NT2/D1 (cell line): ENCODE measurements at regions not wholly inside any gene's neighbourhood (a gene's known extent, or its start where the extent isn't known, plus 50 kb on each side); places are given as distances from the start of the nearest gene placed in this dataset.
A peak's percentile ranks its signal among the peaks of the same experiment; 100 is the strongest.
"Not testable (repeated sequence)": the region's sequence is repeated elsewhere in the genome, so short reads cannot be mapped to it uniquely, and the experiment has no call there.

Experiments
- DNase-seq: peaks from one replicate; pipeline ENCODE4 v3.0.0-alpha.2; 2011; ENCODE audit warnings: low read depth, low spot score
- H3K27me3 ChIP-seq: 2 replicates; pipeline ENCODE4 v1.6.0; 2011; ENCODE audit warnings: mild to moderate bottlenecking; ENCODE audit not compliant: insufficient read length, insufficient read depth
- H3K36me3 ChIP-seq: 2 replicates; pipeline ENCODE4 v1.6.1; 2011; ENCODE audit warnings: mild to moderate bottlenecking, low read length, mixed read lengths; ENCODE audit not compliant: insufficient read depth, insufficient read length
- H3K4me1 ChIP-seq: 2 replicates; pipeline ENCODE4 v1.5.1; 2011; ENCODE audit not compliant: insufficient read depth, insufficient read length
- H3K4me3 ChIP-seq: 2 replicates; pipeline ENCODE4 v1.5.1; 2011; ENCODE audit warnings: low read depth; ENCODE audit not compliant: insufficient read length
- H3K9ac ChIP-seq: 2 replicates; pipeline ENCODE4 v1.6.0; 2011; ENCODE audit warnings: low read depth; ENCODE audit not compliant: insufficient read length
- H3K9me3 ChIP-seq: 2 replicates; pipeline ENCODE4 v1.5.1; 2011; ENCODE audit warnings: mild to moderate bottlenecking, low read length; ENCODE audit not compliant: insufficient read depth
- SUZ12 ChIP-seq: IDR thresholded peaks from 2 replicates; pipeline ENCODE4 v1.6.1; 2011; ENCODE audit not compliant: insufficient read length, insufficient read depth; ENCODE audit errors: extremely low read depth
- YY1 ChIP-seq: IDR thresholded peaks from 2 replicates; pipeline ENCODE4 v1.6.1; 2011; ENCODE audit not compliant: insufficient read length, insufficient read depth
- ZNF274 ChIP-seq: IDR thresholded peaks from 2 replicates; pipeline ENCODE4 v1.6.1; 2011; ENCODE audit warnings: mild to moderate bottlenecking, low read depth, low read length

- Histone ChIP-seq H3K9ac (no peak overlapping the region), H3K4me3 (no peak overlapping the region), H3K36me3 (no peaks in the 10 kb centered on the region), H3K9me3 (no peaks in the 10 kb centered on the region), H3K4me1 (peaks cover 3% of the 10 kb centered on the region), H3K27me3 (no peaks in the 10 kb centered on the region)
- DNase-seq: no peak
- TF ChIP-seq ZNF274: no peak
- no peak for TF ChIP-seq SUZ12
- TF ChIP-seq YY1: no peak
These were observed 116.3 kb upstream of the EPB41L4A start for GRCh38 chr5:112535356-112535755.

DNA sequence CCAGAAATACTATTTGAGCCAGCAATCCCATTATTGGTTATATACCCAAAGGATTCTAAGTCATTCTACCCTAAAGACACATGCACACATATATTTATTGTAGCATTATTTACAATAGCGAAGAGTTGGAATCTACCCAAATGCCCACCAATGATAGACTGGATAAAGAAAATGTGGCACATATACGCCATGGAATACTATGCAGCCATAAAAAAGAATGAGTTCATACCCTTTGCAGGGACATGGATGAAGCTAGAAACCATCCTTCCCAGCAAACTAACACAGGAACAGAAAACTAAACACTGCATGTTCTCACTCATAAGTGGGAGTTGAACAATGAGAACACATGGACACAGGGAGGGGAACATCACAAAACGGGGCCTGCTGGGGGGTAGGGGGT, 125.5 kb upstream of the EPB41L4A start:
- not testable (repeated sequence) for H3K27me3 ChIP-seq, H3K9me3 ChIP-seq, H3K9ac ChIP-seq, H3K4me1 ChIP-seq, H3K4me3 ChIP-seq, DNase-seq, H3K36me3 ChIP-seq

DNA sequence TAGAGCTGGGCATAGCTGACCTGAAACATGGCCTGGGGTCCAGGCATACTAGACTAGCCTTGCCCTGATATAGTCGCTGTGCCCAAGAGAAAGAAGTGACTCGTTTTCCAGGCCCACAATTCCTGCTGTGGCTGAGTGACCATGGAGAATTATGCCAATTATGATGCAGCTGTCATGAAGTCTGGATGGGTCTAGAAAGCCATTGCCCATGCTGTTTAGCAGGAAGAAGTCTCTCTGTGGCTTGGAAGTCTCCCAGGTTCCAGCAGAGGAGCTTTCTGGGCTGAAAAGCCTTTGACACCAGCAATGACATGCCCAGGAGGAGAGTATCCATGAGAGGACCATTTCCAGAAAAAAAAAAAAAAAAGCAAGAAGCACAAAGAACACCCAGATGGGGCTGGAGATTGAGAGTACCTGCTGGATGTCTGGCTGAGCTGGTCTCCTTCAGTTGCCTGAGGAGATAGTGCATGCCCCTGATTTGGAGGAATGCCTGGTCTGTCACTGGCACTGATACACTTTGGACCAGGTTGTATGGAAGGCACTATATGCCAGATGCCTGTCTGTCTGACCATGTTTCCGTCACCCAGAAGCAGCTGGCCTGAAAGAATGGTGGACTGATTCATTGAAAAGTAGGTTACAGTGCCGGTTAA, 128.0 kb upstream of the EPB41L4A start:
- H3K9me3 ChIP-seq: no peaks in the 10 kb centered on the region
- DNase-seq: no peak
- H3K36me3 ChIP-seq: no peaks in the 10 kb centered on the region
- H3K27me3 ChIP-seq: no peaks in the 10 kb centered on the region
- no peak overlapping the region for H3K4me3 ChIP-seq
- no peaks in the 10 kb centered on the region for H3K4me1 ChIP-seq
- TF ChIP-seq ZNF274 (no peak), SUZ12 (no peak), YY1 (no peak)
- no peak overlapping the region for H3K9ac ChIP-seq

DNA sequence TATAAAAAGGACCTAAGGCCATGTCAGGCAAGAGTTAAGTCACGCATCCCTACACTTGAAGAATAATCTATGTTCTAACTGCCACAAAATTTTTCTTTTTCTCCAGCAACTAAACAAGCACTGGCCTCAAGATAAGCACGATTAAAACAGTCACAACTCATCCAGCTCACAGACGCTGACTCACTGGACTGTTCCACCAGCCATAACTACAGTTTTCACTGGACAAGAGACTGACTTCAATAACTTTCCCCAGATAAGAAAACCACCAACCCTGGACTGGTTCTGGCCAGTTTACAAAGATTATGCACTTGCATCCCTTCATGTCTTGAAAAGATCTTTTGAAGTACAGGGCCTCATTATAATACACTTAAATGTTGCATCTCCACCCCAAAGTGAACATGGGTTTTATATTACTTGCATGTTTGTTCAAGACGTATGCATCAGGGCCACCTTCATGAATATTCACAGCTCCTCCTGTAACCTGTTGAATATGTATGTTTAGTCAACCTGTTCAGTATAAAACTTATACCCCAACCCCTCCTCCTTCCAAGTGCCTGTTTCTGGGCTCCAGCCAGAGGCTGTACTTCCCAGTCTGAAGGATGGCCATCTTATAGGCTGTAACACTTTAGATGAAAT, 129.3 kb upstream of the EPB41L4A start:
- TF ChIP-seq ZNF274 (no peak), YY1 (no peak), SUZ12 (no peak)

DNA sequence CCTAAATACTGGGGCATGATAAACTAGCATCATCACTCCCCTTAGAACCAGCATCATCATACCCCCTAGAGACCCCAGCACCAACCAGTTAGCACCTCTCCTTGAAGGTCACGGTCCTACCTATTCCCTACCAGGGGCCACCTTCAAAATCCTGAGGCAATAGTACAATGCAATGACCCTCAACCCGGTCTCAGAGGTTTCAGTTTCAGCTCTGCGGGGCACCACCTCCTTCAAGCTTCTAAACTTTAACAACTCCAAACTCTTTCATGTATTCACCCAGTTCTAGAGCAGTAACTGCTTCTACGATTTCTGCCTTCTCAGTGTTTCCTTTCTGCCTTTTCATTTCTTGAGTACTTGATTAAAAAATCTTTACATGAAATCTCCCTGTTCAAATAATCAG, 130.1 kb upstream of the EPB41L4A start:
- no peaks in the 10 kb centered on the region for H3K4me1 ChIP-seq
- H3K9ac ChIP-seq: no peak overlapping the region
- TF ChIP-seq ZNF274 (no peak), YY1 (no peak), SUZ12 (no peak)
- no peaks in the 10 kb centered on the region for H3K36me3 ChIP-seq
- DNase-seq: no peak
- no peak overlapping the region for H3K4me3 ChIP-seq
- no peaks in the 10 kb centered on the region for H3K27me3 ChIP-seq
- H3K9me3 ChIP-seq: no peaks in the 10 kb centered on the region

More for the DNA sequence above, 129.3 kb upstream of the EPB41L4A start:
- Histone ChIP-seq H3K9ac (no peak overlapping the region), H3K9me3 (no peaks in the 10 kb centered on the region), H3K4me3 (no peak overlapping the region), H3K4me1 (no peaks in the 10 kb centered on the region), H3K36me3 (no peaks in the 10 kb centered on the region), H3K27me3 (no peaks in the 10 kb centered on the region)
- DNase-seq: no peak

DNA sequence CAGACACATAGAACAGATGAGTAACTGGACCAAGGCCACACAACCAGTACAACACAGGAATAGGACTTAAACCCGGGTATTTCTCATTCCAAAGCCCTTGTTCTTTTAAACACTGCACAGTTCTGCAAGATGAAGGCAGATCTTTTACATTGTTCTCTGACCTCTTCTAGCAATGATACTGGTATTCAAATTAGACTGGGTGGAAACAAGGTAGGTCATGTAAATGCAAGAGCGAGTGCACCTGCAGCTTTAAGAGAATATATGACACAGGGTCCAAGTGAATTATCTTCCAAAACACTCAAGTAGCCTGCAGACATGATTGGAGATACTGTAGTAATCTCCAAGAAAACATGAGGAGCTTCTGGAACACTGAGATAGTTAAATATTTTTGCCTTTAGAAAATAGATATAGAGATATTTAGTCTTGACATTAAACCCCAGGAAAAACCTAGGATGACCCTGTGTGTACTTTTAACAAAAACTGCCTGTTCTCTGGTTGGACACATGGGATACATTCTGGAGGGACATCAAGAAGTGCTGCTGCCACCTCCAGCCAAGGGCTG, 130.6 kb upstream of the EPB41L4A start:
- Histone ChIP-seq H3K9ac (no peak overlapping the region), H3K4me1 (no peaks in the 10 kb centered on the region), H3K36me3 (no peaks in the 10 kb centered on the region), H3K9me3 (no peaks in the 10 kb centered on the region), H3K4me3 (no peak overlapping the region), H3K27me3 (no peaks in the 10 kb centered on the region)
- DNase-seq: no peak
- no peak for TF ChIP-seq ZNF274
- TF ChIP-seq SUZ12: no peak
- TF ChIP-seq YY1: no peak

DNA sequence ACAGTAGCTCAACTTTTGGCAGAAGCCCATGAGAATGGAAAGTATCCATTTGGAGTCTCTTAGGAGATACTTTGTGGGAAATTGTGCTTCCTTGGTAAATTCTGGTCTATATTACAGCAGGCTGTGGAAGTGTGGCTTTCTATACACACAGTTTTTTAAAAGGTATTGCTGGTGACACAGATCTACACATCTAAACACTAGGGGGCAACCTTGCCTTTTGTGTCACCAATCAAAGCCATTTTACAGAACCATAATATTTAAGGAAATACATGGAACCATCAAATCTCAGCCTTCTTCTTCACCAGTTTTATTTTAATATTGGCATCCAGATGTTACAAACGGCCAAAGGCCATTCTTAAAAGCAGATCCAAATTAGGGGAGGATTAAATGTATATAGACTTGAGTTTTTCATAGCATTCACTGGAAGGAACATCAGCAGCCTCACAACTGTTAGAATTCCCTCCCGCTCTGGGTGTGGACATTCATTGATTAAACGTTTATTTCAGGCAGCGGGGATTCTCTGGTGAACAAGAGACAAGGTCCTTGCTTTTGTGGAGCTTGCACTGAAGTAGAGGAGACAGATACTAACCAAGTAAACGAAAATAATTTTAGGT, 132.4 kb upstream of the EPB41L4A start:
- DNase-seq: peak; percentile 27
- no peaks in the 10 kb centered on the region for H3K27me3 ChIP-seq
- H3K4me1 ChIP-seq: no peaks in the 10 kb centered on the region
- TF ChIP-seq YY1: no peak
- no peak for TF ChIP-seq ZNF274
- TF ChIP-seq SUZ12: no peak
- H3K9me3 ChIP-seq: no peaks in the 10 kb centered on the region
- no peaks in the 10 kb centered on the region for H3K36me3 ChIP-seq
- H3K4me3 ChIP-seq: no peak overlapping the region
- no peak overlapping the region for H3K9ac ChIP-seq
